K562 (cell line): ENCODE measurements at regions not wholly inside any gene's neighbourhood (a gene's known extent, or its start where the extent isn't known, plus 50 kb on each side); places are given as distances from the start of the nearest gene placed in this dataset.

Source experiments
- TCF7L2 ChIP-seq: fragments of 150-350 bp; IDR thresholded peaks from 2 replicates; pipeline ENCODE4 v1.6.1; 2016; ENCODE audit warnings: low read depth, mild to moderate bottlenecking, low read length, moderate library complexity
- TF ChIP-seq, protein P1 (sequence below), 3 experiments: IDR thresholded peaks in 2 of 3; conservative IDR thresholded peaks in 1 of 3; 2 replicates each; pipeline ENCODE4 v1.5.1; 2011 to 2012; ENCODE audit warnings: low read length in 3 of 3, mild to moderate bottlenecking in 3 of 3, control low read depth in 2 of 3, improper control_type of control experiment in 1 of 3, inconsistent platforms in 1 of 3, low read depth in 1 of 3, mixed read lengths in 1 of 3, moderate library complexity in 1 of 3; ENCODE audit not compliant: insufficient read depth in 2 of 3

- TF ChIP-seq, protein P1, sequence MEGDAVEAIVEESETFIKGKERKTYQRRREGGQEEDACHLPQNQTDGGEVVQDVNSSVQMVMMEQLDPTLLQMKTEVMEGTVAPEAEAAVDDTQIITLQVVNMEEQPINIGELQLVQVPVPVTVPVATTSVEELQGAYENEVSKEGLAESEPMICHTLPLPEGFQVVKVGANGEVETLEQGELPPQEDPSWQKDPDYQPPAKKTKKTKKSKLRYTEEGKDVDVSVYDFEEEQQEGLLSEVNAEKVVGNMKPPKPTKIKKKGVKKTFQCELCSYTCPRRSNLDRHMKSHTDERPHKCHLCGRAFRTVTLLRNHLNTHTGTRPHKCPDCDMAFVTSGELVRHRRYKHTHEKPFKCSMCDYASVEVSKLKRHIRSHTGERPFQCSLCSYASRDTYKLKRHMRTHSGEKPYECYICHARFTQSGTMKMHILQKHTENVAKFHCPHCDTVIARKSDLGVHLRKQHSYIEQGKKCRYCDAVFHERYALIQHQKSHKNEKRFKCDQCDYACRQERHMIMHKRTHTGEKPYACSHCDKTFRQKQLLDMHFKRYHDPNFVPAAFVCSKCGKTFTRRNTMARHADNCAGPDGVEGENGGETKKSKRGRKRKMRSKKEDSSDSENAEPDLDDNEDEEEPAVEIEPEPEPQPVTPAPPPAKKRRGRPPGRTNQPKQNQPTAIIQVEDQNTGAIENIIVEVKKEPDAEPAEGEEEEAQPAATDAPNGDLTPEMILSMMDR (IDR thresholded peaks at IDR 0.05 in 2 of 3, conservative IDR thresholded peaks at IDR 0.05 in 1 of 3; ENCODE audit: insufficient read depth in 2 of 3, low read depth in 1 of 3, low read length in 3 of 3), result no peak
- no peak for TF ChIP-seq TCF7L2
These were observed 504.2 kb downstream of the TDRD15 start for GRCh38 chr2:21627938-21628337.
